Central memory CD4-positive, alpha-beta T cell (primary cell): ENCODE measurements at regions not wholly inside any gene's neighbourhood (a gene's known extent, or its start where the extent isn't known, plus 50 kb on each side); places are given as distances from the start of the nearest gene placed in this dataset.
"Not testable (repeated sequence)": the region's sequence is repeated elsewhere in the genome, so short reads cannot be mapped to it uniquely, and the experiment has no call there.

Experiments used
- DNase-seq: peaks from one replicate; pipeline ENCODE4 v3.0.0; 2022

DNA sequence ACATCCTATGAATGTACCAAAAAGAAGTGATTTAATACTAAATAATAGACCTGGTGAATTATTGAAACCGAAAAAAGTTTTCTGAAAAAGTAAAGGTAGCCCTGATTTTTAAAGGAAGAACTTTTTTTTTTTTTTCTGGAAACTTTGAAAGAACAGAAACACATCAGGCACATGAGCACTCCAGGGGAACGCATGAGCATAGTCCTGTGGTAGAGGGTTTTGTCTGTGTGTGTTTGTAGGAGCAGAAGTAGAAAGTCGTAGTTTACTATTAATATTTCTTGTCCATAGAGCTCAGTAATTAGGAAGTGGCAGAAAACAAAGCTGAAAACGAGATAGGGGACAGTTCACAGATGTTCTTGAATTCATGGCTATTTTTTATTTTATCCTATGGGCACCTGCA, 1175.9 kb upstream of the B3GALT2 start:
- no peak for DNase-seq

DNA sequence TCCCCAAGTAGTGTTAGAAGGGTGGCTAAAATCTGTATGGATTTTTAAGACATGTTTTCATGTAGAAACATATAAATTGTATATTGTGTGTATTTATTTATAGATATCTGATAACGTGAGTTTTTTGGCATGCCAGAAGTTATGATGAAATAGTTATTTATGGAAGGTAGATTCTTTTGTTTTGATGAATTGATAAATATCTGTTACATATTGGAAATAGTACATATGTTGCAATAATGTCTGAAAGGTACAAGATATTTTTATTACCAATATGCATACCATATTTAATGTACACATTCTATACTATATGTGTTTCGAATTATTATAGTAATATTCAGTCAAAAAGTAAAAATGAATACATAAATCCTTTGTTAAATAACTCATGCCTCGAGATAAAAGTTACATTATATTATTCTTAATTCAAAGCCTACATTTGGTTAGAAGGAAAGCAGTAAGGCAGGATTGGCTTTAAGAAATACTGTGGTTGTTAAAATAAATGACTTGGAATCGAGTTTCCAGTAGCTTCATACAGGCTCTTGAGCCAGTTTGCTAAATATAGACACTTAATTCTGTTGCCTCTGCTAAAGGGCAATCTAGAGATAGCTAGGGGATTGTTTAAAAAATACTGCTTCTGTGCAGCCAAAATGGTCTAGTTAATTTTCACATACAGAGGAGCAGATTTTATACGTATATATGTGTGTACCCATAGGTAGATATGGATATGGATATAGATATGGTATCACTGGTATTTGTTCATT, 1175.1 kb upstream of the B3GALT2 start:
- no peak for DNase-seq

DNA sequence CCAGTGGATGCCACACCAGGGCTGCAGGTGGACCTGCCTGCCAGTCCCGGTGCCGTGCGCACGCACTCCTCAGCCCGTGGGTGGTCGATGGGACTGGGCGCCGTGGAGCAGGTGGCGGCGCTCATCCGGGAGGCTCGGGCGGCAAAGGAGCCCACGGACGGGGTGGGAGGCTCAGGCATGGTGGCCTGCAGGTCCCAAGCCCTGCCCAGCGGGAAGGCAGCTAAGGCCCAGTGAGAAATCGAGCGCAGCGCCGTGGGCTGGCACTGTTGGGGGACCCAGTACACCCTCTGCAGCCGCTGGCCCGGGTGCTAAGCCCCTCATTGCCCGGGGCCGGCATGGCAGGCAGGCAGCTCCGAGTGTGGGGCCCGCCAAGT, 1171.8 kb upstream of the B3GALT2 start:
- no peak for DNase-seq

GRCh38 chr1:194357573-194358207, 1171.3 kb upstream of the B3GALT2 start:
- not testable (repeated sequence) for DNase-seq

- DNase-seq: no peak
Observed at GRCh38 chr1:194355488-194356106, 1169.2 kb upstream of the B3GALT2 start.

DNA sequence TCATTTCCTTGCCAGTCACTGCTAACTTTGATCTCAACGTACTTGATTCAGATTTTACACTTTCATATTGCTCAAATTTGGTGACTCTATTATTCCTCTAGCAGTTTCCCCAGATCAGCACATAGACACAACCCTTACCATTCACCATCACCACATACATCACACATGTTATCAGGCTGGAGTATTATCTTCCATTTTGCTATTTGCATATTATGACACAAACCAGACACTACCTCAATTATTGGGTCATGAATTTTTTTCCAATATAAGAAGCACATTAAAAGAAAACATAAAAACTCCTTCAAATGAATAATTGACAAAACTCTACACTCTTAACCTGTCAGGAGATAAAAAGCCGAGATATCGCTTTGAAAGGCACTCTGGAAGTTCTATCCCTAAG, 1166.7 kb upstream of the B3GALT2 start:
- no peak for DNase-seq

- no peak for DNase-seq
Observed at GRCh38 chr1:194347200-194347599, 1160.8 kb upstream of the B3GALT2 start.

GRCh38 chr1:194342484-194343262, 1156.3 kb upstream of the B3GALT2 start:
- DNase-seq: no peak

- no peak for DNase-seq
Observed at GRCh38 chr1:194341587-194341986, 1155.2 kb upstream of the B3GALT2 start.

DNA sequence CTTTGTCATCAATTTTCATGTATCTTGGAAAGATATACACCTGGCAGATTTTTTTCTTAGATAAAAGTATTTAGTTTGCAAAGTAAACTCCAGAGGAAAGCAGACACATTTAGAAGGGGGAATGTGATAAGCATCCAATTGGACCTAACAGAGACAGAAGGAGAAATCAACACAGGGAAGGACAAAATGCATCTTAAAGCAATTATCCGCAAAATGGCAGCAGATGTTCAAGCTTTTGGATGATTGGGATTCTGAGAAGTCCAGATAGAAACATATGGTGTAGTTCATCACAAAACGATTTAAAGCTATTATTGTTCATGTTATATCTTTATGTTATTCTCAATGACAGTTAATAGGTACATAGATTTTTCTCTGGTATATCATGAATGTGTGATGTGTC, 1153.1 kb upstream of the B3GALT2 start:
- DNase-seq: no peak

- DNase-seq: no peak
Observed at GRCh38 chr1:194338241-194338948, 1152.0 kb upstream of the B3GALT2 start.

GRCh38 chr1:194333240-194333639, 1146.8 kb upstream of the B3GALT2 start:
- no peak for DNase-seq

GRCh38 chr1:194331758-194332157, 1145.3 kb upstream of the B3GALT2 start:
- DNase-seq: no peak

GRCh38 chr1:194322751-194323150, 1136.3 kb upstream of the B3GALT2 start:
- DNase-seq: no peak

- DNase-seq: no peak
Observed at GRCh38 chr1:194318790-194319280, 1132.4 kb upstream of the B3GALT2 start.

GRCh38 chr1:194309697-194310096, 1123.3 kb upstream of the B3GALT2 start:
- no peak for DNase-seq

GRCh38 chr1:194309269-194309668, 1122.9 kb upstream of the B3GALT2 start:
- DNase-seq: no peak

DNA sequence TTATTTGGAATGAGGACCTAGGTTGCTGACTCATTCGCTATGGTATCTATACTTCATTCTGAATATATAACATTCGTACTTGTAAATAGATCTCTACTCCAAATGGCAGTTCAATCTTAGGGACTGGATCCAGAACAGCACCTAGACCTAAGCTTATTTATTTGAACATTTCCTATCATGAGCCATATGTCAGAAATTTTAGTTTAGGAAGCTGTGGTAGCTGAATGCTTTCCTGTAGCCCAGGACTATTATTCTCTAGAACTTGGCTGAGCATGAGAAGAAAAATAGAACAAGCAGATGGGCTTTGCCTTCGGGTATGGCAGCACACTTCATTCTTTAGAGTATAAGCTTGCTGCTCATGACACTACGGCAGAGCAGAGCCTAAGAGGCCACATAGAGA, 1114.4 kb upstream of the B3GALT2 start:
- no peak for DNase-seq

GRCh38 chr1:194300340-194300739, 1113.9 kb upstream of the B3GALT2 start:
- no peak for DNase-seq

DNA sequence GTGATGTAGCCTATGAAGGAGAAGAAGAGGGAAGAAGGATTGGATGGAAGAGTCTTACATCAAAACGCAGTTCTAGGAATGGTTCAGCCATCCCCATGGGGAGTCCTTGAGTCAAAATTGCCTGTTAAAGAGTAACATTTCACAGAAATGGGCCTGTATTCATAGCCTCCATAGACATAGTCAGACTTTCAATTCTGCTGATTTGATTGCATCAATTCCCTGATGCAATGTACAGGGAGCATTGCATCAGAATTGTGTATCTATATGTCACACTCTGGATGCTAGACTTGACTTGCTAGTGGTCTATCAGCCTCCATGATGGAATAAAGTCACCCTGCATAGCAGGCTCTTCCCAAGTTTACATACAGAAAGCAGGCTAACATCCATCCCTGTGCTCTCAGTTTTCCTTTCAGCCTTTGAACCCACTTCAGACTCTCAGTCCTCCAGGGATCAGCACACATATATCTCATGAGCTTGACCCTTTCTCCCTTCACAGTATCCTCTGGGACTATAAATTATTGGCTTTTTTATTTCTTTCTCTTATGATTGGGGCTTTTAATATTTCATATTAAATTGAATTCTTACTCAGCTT, 1111.7 kb upstream of the B3GALT2 start:
- DNase-seq: no peak

DNA sequence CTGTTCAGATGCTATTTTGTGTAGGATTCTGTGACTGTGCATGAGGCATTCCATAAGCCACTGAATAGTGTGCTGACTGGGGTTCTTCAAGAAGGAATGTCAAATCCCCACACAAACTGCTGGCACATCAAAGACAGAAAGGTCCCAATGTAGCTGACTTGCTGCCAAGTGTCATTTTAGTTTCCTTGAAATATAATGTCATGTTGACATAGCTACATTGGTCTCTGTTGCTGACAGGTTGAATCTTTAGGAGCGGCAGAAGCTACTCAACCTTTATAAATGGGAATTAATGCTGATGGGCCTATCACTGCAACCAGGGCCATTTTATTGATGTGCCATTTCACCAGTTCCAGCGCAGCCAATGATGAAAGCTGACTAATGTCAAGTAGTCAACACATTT, 1110.7 kb upstream of the B3GALT2 start:
- DNase-seq: no peak

DNA sequence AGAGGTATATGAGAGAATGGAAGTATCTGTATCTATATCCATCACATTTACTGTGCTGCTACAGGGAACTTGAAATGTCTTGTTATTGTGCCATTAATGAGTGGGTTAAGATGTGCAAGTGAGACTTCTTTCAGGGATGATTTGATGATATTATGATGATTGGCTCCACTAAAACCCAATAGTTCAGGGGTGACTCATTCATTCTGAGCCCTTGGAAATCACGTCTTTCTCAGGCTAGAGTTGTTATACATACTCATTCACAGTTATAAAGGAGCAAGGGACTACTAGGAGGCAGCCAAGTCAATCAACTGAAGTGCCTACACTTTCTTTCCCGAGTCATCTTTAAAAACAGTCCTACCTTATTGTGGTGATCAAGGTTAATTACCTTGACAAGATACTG, 1109.8 kb upstream of the B3GALT2 start:
- DNase-seq: no peak
